Fibroblast of the aortic adventitia (primary cell): ENCODE measurements at regions not wholly inside any gene's neighbourhood (a gene's known extent, or its start where the extent isn't known, plus 50 kb on each side); places are given as distances from the start of the nearest gene placed in this dataset.

Experiments
- DNase-seq: peaks from one replicate; pipeline ENCODE4 v3.0.0-alpha.2; 2010; ENCODE audit warnings: low read depth
- H3K4me3 ChIP-seq: 2 replicates; pipeline ENCODE4 v1.5.1; 2011; ENCODE audit warnings: low read depth, mild to moderate bottlenecking, control low read depth, low read length, moderate library complexity
- CTCF ChIP-seq: IDR thresholded peaks from 2 replicates; pipeline ENCODE4 v1.5.1; 2011; ENCODE audit warnings: mild to moderate bottlenecking, low read length, control low read depth, inconsistent platforms; ENCODE audit not compliant: insufficient read depth

GRCh38 chr6:92593201-92593600 lies 826.2 kb downstream of the EPHA7 start:
- H3K4me3 ChIP-seq: no peak overlapping the region
- DNase-seq: no peak
- no peak for TF ChIP-seq CTCF

- no peak for TF ChIP-seq CTCF
Observed at GRCh38 chr6:92589996-92590395, 829.4 kb downstream of the EPHA7 start.

GRCh38 chr6:92588148-92588547 lies 831.2 kb downstream of the EPHA7 start:
- TF ChIP-seq CTCF: no peak
- no peak overlapping the region for H3K4me3 ChIP-seq
- no peak for DNase-seq

More at GRCh38 chr6:92589996-92590395, 829.4 kb downstream of the EPHA7 start:
- DNase-seq: no peak
- H3K4me3 ChIP-seq: no peak overlapping the region

GRCh38 chr6:92587525-92587924 lies 831.8 kb downstream of the EPHA7 start:
- no peak overlapping the region for H3K4me3 ChIP-seq
- no peak for TF ChIP-seq CTCF
- no peak for DNase-seq

- no peak overlapping the region for H3K4me3 ChIP-seq
- no peak for DNase-seq
- TF ChIP-seq CTCF: no peak
Observed at GRCh38 chr6:92586236-92586977, 833.0 kb downstream of the EPHA7 start.

- TF ChIP-seq CTCF: no peak
- no peak for DNase-seq
- no peak overlapping the region for H3K4me3 ChIP-seq
Observed at GRCh38 chr6:92582211-92582610, 837.1 kb downstream of the EPHA7 start.
